ENCODE measurements at regions not wholly inside any gene's neighbourhood (a gene's known extent, or its start where the extent isn't known, plus 50 kb on each side); places are given as distances from the start of the nearest gene placed in this dataset.

GRCh38 chr20:60977901-60978300, 274.2 kb upstream of the CDH4 start:
- Histone ChIP-seq H3K9me3 (ENCODE audit: control insufficient read depth, low read length) (peaks cover 4% of the 10 kb centered on the region), H3K4me1 (ENCODE audit: control insufficient read depth in 1 of 2, insufficient read depth in 2 of 2, low read length in 2 of 2) (no peaks in the 10 kb centered on the region), H3K27ac (ENCODE audit: low read depth in 1 of 2, low read length in 2 of 2) (no peak overlapping the region), H3K36me3 (ENCODE audit: control insufficient read depth in 1 of 2, insufficient read depth in 2 of 2, low read length in 1 of 2) (no peaks in the 10 kb centered on the region), H3K4me3 (ENCODE audit: low read length in 2 of 2) (no peak overlapping the region), H3K27me3 (ENCODE audit: control insufficient read depth in 1 of 2, insufficient read depth in 2 of 2, low read length in 1 of 2) (no peaks in the 10 kb centered on the region)
- intact Hi-C loops (cut with DNase I): no loop called here
- DNase-seq (no peak), ATAC-seq (ENCODE audit: low FRiP score) (no peak)
- 66 to 80% methylated on average over 7 of the region's 7 CpGs for WGBS, 2 donors

GRCh38 chr20:60984666-60985065, 267.4 kb upstream of the CDH4 start:
- no peak overlapping the region for H3K4me3 ChIP-seq (ENCODE audit: low read length in 2 of 2)
- intact Hi-C loops (cut with DNase I): no loop called here
- no peak overlapping the region for H3K27ac ChIP-seq (ENCODE audit: low read depth in 1 of 2, low read length in 2 of 2)
- no peaks in the 10 kb centered on the region for H3K36me3 ChIP-seq (ENCODE audit: control insufficient read depth in 1 of 2, insufficient read depth in 2 of 2, low read length in 1 of 2)
- H3K27me3 ChIP-seq (ENCODE audit: control insufficient read depth in 1 of 2, insufficient read depth in 2 of 2, low read length in 1 of 2): no peaks in the 10 kb centered on the region
- no peaks in the 10 kb centered on the region for H3K4me1 ChIP-seq (ENCODE audit: control insufficient read depth in 1 of 2, insufficient read depth in 2 of 2, low read length in 2 of 2)
- ATAC-seq (ENCODE audit: low FRiP score) (no peak), DNase-seq (no peak)
- WGBS, 2 donors: 40 to 53% methylated on average over 7 of the region's 7 CpGs
- peaks cover 1% of the 10 kb centered on the region for H3K9me3 ChIP-seq (ENCODE audit: control insufficient read depth, low read length)

DNA sequence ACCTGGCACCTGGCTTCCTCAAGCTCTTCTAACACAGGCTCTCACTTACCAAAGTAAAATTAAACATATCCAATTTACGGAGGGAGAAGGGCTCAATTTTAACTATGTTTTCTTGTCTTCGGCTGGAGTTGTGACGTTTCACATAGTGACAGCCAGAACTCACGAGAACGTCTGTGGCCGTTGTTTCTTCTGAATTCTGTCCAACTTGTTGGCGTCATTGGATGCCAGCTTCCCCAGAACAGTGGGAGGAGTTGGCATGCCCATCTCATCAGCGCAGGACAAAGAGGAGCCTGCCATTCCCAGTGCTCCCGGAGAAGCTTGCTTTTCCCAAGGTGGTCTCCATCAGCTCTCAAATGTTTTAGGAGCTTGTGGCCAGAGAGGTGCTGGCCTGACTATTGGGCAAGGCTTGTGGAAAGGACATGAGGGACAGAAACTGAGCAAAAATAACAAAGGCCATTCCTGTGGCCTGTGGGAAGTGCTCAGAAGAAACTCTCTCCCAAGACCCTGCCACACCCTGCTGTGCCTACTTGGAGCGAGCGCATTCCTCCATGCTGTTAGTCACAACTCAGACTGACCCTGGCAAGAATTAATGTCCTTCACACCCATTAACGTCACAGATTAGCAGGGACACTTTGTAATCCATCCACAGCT, 265.4 kb upstream of the CDH4 start:
- intact Hi-C loops (cut with DNase I): no loop called here
- no peak for DNase-seq
- Histone ChIP-seq H3K36me3 (ENCODE audit: control insufficient read depth in 1 of 2, insufficient read depth in 2 of 2, low read length in 1 of 2) (no peaks in the 10 kb centered on the region), H3K27me3 (ENCODE audit: control insufficient read depth in 1 of 2, insufficient read depth in 2 of 2, low read length in 1 of 2) (no peaks in the 10 kb centered on the region), H3K9me3 (ENCODE audit: control insufficient read depth, low read length) (peaks cover 1% of the 10 kb centered on the region), H3K27ac (ENCODE audit: low read depth in 1 of 2, low read length in 2 of 2) (no peak overlapping the region), H3K4me1 (ENCODE audit: control insufficient read depth in 1 of 2, insufficient read depth in 2 of 2, low read length in 2 of 2) (no peaks in the 10 kb centered on the region), H3K4me3 (ENCODE audit: low read length in 2 of 2) (no peak overlapping the region)
- ATAC-seq (ENCODE audit: low FRiP score): no peak
- 43 to 48% methylated on average over 12 of the region's 12 CpGs for WGBS, 2 donors

DNA sequence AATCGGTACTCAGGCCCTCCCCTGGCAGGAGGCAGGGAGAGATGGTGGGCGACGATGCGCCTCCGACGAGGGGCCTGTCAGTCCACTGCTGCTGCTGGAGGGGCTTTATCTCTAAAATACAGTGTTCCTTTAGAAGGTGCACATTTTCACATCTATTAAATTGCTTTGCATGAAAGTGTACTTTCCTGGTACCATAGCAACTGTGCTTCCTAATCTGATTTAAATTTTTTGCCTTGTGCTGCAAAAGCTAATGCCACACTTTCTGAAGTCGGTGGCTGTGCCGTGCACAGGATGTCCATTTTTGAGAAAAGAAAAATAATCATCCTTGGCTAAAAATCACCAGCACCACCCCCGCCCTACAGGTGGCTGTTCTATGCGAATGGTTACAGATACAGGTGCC, 262.0 kb upstream of the CDH4 start:
- WGBS, 2 donors: 66 to 67% methylated on average over 10 of the region's 10 CpGs
- DNase-seq: no peak
- intact Hi-C loops (cut with DNase I): no loop called here
- H3K4me3 ChIP-seq (ENCODE audit: low read length in 2 of 2): no peak overlapping the region
- H3K27ac ChIP-seq (ENCODE audit: low read depth in 1 of 2, low read length in 2 of 2): no peak overlapping the region
- H3K27me3 ChIP-seq (ENCODE audit: control insufficient read depth in 1 of 2, insufficient read depth in 2 of 2, low read length in 1 of 2): no peaks in the 10 kb centered on the region
- peaks cover 1% of the 10 kb centered on the region for H3K9me3 ChIP-seq (ENCODE audit: control insufficient read depth, low read length)
- H3K4me1 ChIP-seq (ENCODE audit: control insufficient read depth in 1 of 2, insufficient read depth in 2 of 2, low read length in 2 of 2): no peaks in the 10 kb centered on the region
- no peaks in the 10 kb centered on the region for H3K36me3 ChIP-seq (ENCODE audit: control insufficient read depth in 1 of 2, insufficient read depth in 2 of 2, low read length in 1 of 2)
- no peak for ATAC-seq (ENCODE audit: low FRiP score)

GRCh38 chr20:60990643-60991042, 261.4 kb upstream of the CDH4 start:
- H3K4me3 ChIP-seq (ENCODE audit: low read length in 2 of 2): no peak overlapping the region
- 74 to 78% methylated on average over 12 of the region's 12 CpGs for WGBS, 2 donors
- intact Hi-C loops (cut with DNase I): no loop called here
- no peaks in the 10 kb centered on the region for H3K27me3 ChIP-seq (ENCODE audit: control insufficient read depth in 1 of 2, insufficient read depth in 2 of 2, low read length in 1 of 2)
- H3K36me3 ChIP-seq (ENCODE audit: control insufficient read depth in 1 of 2, insufficient read depth in 2 of 2, low read length in 1 of 2): no peaks in the 10 kb centered on the region
- DNase-seq (no peak), ATAC-seq (ENCODE audit: low FRiP score) (no peak)
- H3K9me3 ChIP-seq (ENCODE audit: control insufficient read depth, low read length): peaks cover 1% of the 10 kb centered on the region
- no peak overlapping the region for H3K27ac ChIP-seq (ENCODE audit: low read depth in 1 of 2, low read length in 2 of 2)
- no peaks in the 10 kb centered on the region for H3K4me1 ChIP-seq (ENCODE audit: control insufficient read depth in 1 of 2, insufficient read depth in 2 of 2, low read length in 2 of 2)

DNA sequence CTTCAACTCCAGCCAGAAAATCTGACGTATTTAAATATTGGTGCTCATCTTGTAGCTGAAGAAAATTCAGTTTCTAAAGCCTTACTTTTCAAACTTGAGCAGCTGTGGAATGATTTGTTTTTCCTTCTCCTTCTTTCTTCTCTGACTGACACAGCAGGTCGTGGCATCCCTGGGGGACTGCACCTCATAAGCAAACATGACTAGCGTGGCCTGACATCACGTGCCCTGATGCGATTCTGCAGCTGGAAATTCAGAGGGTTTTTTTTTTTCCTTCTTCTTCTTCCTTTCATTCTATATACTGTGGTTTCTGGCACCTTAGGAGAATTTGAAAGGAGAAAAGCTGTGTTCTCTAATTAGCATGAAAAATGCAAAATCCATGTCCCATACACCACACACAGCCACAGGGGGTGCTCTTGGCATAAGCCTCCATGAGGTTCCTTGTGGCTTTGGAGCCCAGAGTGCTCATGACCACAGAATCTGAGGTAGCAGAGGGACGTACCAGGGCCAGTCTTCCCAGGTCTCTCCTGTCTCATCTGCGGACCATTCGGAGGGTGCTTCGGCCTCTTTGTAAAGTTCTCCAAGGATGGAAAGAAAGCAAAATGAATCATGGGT, 258.5 kb upstream of the CDH4 start:
- H3K27me3 ChIP-seq (ENCODE audit: control insufficient read depth in 1 of 2, insufficient read depth in 2 of 2, low read length in 1 of 2): no peaks in the 10 kb centered on the region
- ATAC-seq (ENCODE audit: low FRiP score) (no peak), DNase-seq (no peak)
- no peaks in the 10 kb centered on the region for H3K9me3 ChIP-seq (ENCODE audit: control insufficient read depth, low read length)
- WGBS, 2 donors: 34 to 49% methylated on average over 9 of the region's 9 CpGs
- no peaks in the 10 kb centered on the region for H3K4me1 ChIP-seq (ENCODE audit: control insufficient read depth in 1 of 2, insufficient read depth in 2 of 2, low read length in 2 of 2)
- H3K4me3 ChIP-seq (ENCODE audit: low read length in 2 of 2): no peak overlapping the region
- no peak overlapping the region for H3K27ac ChIP-seq (ENCODE audit: low read depth in 1 of 2, low read length in 2 of 2)
- intact Hi-C loops (cut with DNase I): no loop called here
- H3K36me3 ChIP-seq (ENCODE audit: control insufficient read depth in 1 of 2, insufficient read depth in 2 of 2, low read length in 1 of 2): no peaks in the 10 kb centered on the region

- H3K36me3 ChIP-seq (ENCODE audit: control insufficient read depth in 1 of 2, insufficient read depth in 2 of 2, low read length in 1 of 2): no peaks in the 10 kb centered on the region
- ATAC-seq (ENCODE audit: low FRiP score) (no peak), DNase-seq (no peak)
- no peak overlapping the region for H3K27ac ChIP-seq (ENCODE audit: low read depth in 1 of 2, low read length in 2 of 2)
- H3K27me3 ChIP-seq (ENCODE audit: control insufficient read depth in 1 of 2, insufficient read depth in 2 of 2, low read length in 1 of 2): no peaks in the 10 kb centered on the region
- H3K4me3 ChIP-seq (ENCODE audit: low read length in 2 of 2): no peak overlapping the region
- no peaks in the 10 kb centered on the region for H3K4me1 ChIP-seq (ENCODE audit: control insufficient read depth in 1 of 2, insufficient read depth in 2 of 2, low read length in 2 of 2)
- 59 to 60% methylated on average over 5 of the region's 5 CpGs for WGBS, 2 donors
- intact Hi-C loops (cut with DNase I): no loop called here
- no peaks in the 10 kb centered on the region for H3K9me3 ChIP-seq (ENCODE audit: control insufficient read depth, low read length)
These were observed 252.8 kb upstream of the CDH4 start for GRCh38 chr20:60999250-60999649.

DNA sequence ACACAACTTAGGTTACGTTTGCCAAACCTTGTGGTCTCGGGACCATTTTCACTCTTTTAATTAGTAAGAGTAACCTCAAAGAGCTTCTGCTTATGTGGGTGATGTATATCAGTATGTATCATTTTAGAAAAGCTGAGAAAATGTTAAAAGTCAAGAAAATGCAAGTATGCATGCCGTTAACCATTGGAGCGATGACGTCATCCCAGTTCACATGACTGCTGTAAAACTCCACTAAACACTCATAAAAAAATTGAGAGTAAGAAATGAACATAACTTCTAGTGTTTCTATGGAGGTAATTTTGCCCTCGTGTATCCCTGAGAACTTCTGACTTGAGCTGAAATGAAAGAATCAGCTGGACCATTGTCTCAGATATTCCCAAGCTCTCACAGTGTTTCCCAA, 250.0 kb upstream of the CDH4 start:
- H3K4me1 ChIP-seq (ENCODE audit: control insufficient read depth in 1 of 2, insufficient read depth in 2 of 2, low read length in 2 of 2): no peaks in the 10 kb centered on the region
- no peaks in the 10 kb centered on the region for H3K9me3 ChIP-seq (ENCODE audit: control insufficient read depth, low read length)
- H3K27me3 ChIP-seq (ENCODE audit: control insufficient read depth in 1 of 2, insufficient read depth in 2 of 2, low read length in 1 of 2): no peaks in the 10 kb centered on the region
- intact Hi-C loops (cut with DNase I): no loop called here
- ATAC-seq (ENCODE audit: low FRiP score): no peak
- H3K36me3 ChIP-seq (ENCODE audit: control insufficient read depth in 1 of 2, insufficient read depth in 2 of 2, low read length in 1 of 2): no peaks in the 10 kb centered on the region
- no peak overlapping the region for H3K4me3 ChIP-seq (ENCODE audit: low read length in 2 of 2)
- WGBS, 2 donors: 72 to 75% methylated on average over 6 of the region's 6 CpGs
- no peak overlapping the region for H3K27ac ChIP-seq (ENCODE audit: low read depth in 1 of 2, low read length in 2 of 2)
- no peak for DNase-seq

GRCh38 chr20:61014491-61014890, 237.6 kb upstream of the CDH4 start:
- no peaks in the 10 kb centered on the region for H3K4me1 ChIP-seq (ENCODE audit: control insufficient read depth in 1 of 2, insufficient read depth in 2 of 2, low read length in 2 of 2)
- no peaks in the 10 kb centered on the region for H3K36me3 ChIP-seq (ENCODE audit: control insufficient read depth in 1 of 2, insufficient read depth in 2 of 2, low read length in 1 of 2)
- H3K4me3 ChIP-seq (ENCODE audit: low read length in 2 of 2): no peak overlapping the region
- H3K9me3 ChIP-seq (ENCODE audit: control insufficient read depth, low read length): no peaks in the 10 kb centered on the region
- no peak for DNase-seq
- 31 to 32% methylated on average over 5 of the region's 5 CpGs for WGBS, 2 donors
- H3K27me3 ChIP-seq (ENCODE audit: control insufficient read depth in 1 of 2, insufficient read depth in 2 of 2, low read length in 1 of 2): no peaks in the 10 kb centered on the region
- intact Hi-C loops (cut with DNase I): no loop called here
- H3K27ac ChIP-seq (ENCODE audit: low read depth in 1 of 2, low read length in 2 of 2): no peak overlapping the region
- no peak for ATAC-seq (ENCODE audit: low FRiP score)
